HG03575 (cell line): ENCODE measurements at regions not wholly inside any gene's neighbourhood (a gene's known extent, or its start where the extent isn't known, plus 50 kb on each side); places are given as distances from the start of the nearest gene placed in this dataset.

Experiments used
- ATAC-seq: cut with Tn5 transposase; IDR thresholded peaks from one replicate; pipeline ENCODE4 v1.9.1; 2021; ENCODE audit not compliant: unreplicated experiment, insufficient number of reproducible peaks, low FRiP score; ENCODE audit errors: extremely low read depth

- ATAC-seq: no peak
Observed at GRCh38 chr13:91169321-91170050, 178.0 kb upstream of the MIR17HG start.

GRCh38 chr13:91172160-91172559 lies 175.3 kb upstream of the MIR17HG start:
- ATAC-seq: no peak

DNA sequence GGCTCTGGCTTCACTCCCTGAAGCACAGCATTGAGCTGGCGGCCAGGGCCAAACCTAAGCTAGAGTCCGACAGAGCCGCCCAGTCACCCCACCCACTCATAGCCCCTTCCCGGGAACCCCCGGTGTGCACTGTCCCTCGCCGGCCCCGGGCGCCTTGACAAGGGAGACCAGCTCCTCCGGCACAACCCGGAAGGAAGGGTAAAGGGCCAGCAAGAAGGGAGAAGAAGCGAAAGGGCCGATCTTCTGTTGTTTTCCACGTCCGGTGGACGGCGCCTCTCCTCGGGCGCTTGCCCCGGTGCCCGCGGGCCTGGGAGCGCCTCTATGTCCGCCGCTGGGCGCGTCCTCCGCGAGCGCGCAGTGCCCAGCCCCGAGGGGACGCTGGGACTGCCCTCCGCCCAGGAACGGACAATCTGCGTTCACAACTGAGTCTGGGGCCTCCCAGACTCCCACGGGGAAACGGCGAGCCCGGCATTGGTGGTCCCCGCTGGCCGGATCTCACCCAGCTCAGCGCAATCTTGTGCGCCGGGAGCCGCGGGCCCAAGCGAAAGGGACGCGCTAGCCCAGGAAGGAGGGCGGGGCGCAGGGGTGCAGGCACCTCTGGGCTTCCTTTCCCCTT lies 172.5 kb upstream of the MIR17HG start:
- no peak for ATAC-seq

DNA sequence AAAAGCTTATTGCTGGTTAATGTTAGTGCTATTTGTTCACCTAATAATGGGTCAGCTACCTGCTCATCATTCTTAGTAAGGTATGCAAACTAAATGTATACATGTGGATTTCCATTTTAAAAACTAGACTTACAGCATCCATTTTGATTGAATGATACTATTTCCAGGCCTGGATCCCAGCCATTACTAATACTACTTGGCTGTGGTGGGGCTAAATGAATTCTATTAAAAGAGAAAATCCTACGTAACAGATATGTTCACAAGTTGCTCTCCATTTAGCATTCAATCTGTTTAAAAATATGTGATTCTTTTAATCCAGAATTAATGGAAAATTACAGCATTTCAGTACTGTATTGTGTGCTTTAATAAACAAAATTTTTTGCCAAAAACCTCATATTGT lies 169.4 kb upstream of the MIR17HG start:
- ATAC-seq: no peak

GRCh38 chr13:91181892-91182291 lies 165.6 kb upstream of the MIR17HG start:
- ATAC-seq: no peak

DNA sequence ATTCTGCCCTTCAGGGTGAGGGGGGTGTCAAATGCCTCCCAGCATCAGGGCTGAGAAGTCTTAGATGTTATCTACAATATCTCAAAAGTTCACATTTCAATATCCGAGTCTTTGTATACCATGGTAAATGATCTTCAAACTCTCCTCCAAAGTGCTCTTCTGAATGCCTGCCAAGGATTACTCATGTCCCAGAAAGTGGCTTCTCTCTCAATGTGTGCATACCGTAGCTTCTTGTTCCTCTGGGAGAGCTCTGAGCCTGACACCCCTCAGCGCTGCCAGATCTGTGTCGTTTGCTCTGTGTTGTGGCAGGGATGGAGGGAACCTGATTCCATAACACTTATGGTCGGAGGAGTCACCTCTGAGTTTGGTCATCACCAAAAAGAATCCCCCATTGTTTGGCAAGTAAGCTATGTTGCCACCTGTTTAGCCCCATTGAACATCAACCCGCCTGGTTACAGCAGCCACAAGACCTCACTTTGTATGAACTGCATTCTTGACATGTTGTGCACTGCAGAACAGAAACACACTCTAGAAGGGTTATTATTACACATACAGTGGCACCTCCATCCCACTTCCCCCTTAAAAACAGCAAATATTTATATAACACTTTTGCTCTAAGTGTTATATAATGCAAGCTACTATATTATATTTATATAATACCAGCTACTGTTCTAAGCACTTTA lies 163.1 kb upstream of the MIR17HG start:
- ATAC-seq: no peak

DNA sequence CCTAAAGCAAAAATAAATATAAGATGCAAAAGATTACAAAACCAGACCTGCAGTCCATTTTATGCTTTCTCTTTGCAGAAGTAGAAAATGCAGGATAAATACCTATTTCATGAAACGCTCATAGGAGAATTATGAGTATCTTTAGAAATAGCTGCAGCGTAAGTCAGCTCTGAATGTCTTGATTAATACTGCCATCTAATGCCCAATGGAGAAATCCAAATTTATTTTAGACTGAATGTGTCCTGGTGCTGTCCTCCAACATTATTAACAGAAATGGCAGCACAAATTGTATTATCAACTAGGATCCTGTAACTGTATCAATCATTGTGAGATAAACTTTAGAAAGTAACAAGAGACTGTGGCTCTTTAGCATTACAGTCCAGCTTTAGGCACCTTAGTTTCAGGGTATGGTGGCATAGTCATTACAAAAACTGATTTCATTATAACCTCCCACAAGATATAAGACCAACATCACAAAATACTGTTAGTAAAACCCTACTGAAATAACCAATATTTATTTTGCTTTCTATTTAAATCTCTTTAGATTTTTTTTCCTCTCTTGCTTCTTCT lies 162.1 kb upstream of the MIR17HG start:
- ATAC-seq: no peak

DNA sequence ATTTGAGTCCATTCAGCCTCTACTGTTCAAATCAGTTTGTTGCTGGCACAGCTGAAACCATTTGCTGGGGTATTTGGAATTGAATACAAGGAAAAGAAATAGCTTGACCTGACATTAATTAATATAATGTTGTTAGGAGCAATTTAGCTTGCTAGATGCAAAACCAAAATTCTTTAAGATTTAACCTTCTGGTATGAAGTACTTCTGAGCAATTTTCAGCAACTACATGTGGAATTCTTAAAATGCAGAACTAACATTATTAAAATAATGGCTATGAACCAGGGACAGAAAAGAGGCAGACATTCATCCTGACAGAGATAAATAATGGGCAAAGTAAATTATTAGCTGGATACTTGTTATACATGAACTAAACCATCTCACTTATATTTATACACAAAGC lies 160.0 kb upstream of the MIR17HG start:
- no peak for ATAC-seq

DNA sequence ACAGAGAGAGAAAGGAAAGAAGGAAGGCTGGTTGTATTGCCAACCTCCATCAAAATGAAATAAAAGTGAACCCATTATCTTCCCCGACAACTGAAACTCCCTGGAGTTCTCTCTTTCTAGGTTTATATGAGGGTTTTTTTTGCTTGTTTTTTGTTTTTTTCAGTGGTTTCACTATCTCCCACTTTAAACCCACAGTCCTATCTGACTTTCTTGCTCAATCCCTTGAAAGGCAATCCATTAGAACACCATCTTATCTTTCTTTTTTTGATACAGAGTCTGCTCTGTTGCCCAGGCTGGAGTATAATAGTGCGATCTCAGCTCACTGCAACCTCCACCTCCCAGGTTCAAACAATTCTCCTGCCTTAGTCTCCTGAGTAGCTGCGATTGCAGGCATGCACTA lies 158.0 kb upstream of the MIR17HG start:
- ATAC-seq: no peak

GRCh38 chr13:91193358-91193757 lies 154.1 kb upstream of the MIR17HG start:
- ATAC-seq: no peak

DNA sequence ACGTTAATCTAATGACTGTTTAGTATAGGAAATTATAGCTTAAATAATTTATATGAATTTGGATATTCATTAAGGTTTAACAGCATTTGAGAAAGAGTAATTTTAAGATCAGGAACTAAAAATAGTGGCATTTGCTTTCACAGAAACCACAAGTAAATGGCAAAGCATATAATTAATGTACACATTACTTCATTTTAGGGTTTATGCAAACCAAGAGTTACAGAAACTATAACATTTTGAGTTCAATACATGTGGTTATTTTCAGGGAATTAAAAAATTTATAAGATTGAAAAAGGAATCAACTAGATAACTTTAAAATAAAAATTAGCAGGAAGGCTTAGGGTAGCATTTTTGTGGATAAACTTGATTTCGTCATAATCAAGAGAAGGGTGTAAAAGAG lies 151.7 kb upstream of the MIR17HG start:
- ATAC-seq: no peak

DNA sequence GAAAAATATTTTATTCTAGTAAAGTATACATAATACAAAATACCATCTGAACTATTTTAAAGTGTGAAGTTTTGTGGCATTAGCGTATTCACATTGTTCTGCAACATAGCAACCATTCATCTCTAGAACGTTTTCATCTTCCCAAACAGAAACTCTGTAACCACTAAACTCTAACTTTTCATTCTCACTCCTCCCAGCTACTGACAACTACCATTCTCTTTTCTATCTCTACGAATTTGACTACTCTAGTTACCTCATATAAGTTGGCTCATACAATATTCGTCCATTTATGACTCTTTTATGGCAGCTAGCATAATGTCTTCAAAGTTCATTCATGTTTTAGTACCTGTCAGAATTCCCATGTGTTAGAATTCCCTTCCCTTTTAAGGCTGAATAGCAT lies 150.5 kb upstream of the MIR17HG start:
- ATAC-seq: no peak

GRCh38 chr13:91199866-91200265 lies 147.6 kb upstream of the MIR17HG start:
- no peak for ATAC-seq

DNA sequence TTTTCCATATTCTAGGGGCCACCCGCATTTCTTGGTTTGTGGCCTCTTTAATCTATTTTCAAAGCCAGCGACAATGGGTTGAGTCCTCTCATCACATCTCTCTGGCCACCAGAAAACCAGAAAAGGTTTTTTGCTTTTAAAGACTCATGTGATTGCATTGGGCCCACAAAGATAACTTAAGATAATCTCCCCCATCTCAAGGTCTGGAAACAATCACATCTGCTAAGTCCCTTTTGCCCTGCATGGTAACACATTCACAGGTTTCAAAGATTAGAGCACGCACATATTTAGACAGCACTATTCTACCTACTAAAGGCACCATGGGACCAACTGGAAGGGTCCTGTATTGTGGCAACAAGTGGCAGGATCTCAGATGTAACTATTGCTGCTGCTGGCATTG lies 147.0 kb upstream of the MIR17HG start:
- no peak for ATAC-seq

GRCh38 chr13:91203430-91203829 lies 144.1 kb upstream of the MIR17HG start:
- ATAC-seq: no peak

DNA sequence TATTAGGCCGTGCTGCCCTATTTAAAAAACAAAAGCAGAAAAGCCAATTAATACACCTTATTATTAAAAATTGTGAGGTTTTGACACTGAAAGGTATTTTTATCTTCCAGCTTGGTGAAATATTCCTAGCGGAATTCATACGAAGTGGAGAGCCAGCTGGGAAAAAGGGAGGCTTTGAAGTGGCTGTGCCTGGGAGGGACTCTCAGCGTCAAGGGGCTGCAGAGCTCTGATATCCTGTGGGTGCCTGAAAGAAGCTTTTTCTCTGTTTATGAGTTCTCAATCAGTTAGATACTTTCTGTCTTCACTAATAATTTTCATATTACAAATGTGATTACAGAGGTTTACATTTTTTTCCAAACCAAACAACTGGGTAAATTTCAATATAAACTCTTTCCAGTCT lies 140.2 kb upstream of the MIR17HG start:
- no peak for ATAC-seq

DNA sequence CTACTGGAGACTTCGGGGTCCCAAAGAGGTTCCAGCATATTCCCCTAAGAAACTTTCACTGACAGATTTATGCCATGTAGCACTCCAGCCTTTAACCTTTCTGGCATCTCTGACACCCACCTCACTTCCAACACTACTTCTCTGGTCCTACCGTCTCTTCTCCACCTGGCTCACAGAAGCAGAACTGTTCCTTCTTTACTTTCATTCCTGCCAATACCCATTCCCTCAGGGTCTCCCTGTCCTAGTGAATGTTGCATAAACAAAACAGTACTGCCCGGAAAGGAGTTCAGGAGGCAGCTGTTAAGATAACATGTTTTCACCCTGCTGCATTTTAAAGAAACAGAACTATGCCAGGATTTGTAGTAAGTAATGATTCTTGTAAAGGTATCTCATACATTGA lies 136.0 kb upstream of the MIR17HG start:
- no peak for ATAC-seq

DNA sequence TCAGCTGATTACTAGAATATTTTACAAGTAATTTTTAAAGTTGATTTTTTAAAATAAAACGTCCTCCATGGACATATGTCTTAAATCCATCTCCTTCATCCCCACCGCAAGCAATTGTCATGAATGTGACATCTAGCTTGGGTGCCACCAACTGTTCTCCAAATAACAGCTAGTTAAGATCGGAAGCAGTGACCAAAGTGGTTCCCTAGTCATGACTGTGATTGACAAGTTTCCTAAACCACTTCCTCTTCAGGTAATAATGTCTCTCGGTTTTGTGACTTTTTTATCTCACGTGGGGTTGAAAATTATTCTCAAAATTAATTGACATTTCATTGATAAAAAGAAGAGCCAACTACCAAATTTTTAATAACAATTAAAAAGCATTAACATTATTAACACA lies 135.3 kb upstream of the MIR17HG start:
- ATAC-seq: no peak

GRCh38 chr13:91214031-91214430 lies 133.5 kb upstream of the MIR17HG start:
- ATAC-seq: no peak
